GM10847 (cell line): ENCODE measurements at regions not wholly inside any gene's neighbourhood (a gene's known extent, or its start where the extent isn't known, plus 50 kb on each side); places are given as distances from the start of the nearest gene placed in this dataset.

ENCODE experiments used
- POLR2A ChIP-seq: IDR thresholded peaks from 2 replicates; pipeline ENCODE4 v1.6.1; 2011; ENCODE audit not compliant: insufficient read length; ENCODE audit errors: extremely low read depth

DNA sequence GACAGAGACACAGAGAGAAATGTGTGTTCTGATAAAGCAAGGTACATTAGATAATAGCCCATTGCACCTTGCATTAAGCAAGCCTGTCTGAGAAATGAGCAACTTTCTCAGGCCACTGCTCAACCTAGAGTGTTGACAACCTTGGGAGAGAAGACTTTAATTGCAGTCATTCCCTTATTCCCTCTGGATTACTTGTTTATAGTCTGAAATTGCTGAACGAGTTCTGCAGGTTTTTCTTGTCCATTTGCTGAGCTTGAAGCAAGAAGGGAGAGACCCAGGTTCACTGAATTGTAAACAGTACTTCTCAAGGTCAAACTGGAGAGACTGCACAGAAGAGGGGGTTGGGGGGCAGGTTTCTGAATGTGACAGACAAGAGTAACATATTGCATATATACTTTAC is 159.4 kb upstream of the PLEKHG7 start:
- no peak for TF ChIP-seq POLR2A

DNA sequence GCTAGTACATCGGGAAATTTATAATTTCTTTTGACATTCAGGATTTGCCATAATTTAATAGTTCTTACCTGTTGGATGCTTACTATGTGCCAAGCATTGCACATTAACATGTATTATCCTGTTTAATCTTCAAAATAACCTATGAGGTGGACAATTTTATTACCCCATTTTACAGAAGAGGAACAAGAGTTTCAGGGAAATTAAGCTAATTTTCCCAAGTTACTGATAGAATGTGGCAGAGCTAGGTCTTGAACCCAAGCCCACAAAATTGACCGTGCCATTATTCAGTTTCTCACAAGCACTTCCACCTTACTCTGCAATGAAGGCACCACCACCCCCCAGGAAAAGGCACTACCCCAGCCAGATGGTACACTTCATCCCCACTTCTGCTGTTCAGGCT is 161.1 kb upstream of the PLEKHG7 start:
- no peak for TF ChIP-seq POLR2A

DNA sequence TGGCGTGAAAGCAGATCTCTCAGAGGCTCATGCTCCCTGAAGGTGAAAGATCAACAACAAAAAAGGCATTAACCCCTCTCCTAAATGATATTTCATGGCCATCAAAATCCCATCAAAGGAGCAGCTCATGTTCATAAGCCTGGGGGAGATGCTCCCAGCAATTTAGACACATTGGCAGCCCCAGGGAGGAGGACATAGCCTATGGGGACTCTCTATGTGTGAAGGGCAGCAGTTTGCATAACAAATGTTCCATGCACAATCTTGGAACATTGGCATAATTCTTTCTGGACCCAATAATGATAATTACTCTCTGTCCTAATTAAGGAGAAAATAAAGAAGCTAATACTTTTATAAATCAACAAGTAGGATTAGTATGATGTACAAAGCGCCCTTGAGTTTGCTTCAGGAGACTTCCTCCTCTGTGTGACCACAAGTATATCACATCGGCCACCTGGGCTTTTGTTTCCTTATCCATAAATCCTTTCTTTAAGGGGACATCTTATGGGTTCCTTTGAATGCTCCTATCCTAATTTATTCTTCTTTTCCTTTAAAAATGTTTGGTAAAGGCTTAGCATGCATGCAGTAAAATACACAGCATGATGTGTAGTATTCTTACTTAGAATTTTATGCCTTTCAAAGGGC is 161.9 kb upstream of the PLEKHG7 start:
- TF ChIP-seq POLR2A, result no peak

DNA sequence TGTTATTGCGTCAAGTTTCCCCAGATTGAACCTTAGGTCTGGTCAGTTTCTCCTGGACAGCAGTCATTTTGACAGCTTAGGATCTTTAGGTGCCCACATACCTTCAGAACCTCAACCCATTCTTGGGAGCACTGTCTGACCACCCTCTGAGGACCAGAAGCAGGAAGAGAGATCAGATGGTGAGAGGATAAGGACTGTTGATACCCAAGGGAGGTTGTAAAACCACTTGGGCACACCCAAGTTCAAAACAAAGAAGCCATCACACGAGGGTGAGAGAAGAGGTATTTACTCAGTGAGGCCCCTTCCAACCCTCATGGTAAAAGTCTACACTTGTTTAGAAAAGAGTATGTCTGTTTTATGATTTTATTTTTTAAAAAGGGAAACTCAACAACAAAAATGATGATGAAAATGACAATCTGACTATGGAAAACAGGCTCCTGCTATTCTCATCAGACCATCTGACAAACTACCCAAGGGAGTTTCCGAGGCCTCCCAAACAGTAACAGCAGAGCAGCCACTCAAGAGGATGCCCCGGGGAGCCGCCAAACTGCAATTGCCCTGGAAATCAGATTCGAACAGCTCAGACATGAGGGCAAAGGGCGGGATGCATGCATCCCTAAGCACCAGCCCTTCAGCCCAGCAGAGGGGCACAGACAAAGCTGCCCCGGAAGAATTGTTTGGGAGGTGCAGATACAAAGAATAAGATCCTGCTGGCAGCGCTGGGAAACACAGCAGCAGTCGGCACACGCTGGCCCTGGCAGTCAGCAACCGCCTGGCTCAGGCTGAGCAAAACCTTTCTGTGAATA is 162.6 kb upstream of the PLEKHG7 start:
- no peak for TF ChIP-seq POLR2A

DNA sequence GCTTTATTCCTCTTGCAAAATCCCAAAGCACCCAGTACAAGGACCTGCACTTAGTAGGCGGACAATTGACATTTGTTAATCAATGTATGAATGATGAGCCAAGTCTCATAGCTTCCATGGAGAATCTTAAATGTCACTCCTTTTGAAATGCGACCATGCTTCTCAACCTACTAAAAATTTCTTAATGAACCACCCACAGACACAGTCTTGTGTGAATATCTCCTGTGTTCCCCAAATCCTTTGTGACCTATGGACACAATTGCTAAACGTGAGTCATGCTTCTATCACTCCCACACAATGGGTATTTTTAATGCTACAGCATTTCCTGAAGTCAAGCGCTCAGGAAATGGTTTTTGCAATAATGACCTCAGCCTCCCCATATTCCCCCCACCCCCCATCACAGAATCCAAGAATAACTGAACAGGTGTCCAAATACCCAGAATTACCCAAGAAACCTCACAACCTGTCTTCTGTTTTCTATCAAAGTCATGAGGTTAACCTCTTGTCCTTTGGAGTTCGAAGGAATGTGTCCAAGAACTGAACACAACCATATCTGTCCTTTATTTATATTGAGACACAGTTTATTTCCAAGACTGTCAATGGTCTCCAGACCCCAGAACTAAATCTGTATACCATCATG is 163.6 kb upstream of the PLEKHG7 start:
- TF ChIP-seq POLR2A, result no peak

DNA sequence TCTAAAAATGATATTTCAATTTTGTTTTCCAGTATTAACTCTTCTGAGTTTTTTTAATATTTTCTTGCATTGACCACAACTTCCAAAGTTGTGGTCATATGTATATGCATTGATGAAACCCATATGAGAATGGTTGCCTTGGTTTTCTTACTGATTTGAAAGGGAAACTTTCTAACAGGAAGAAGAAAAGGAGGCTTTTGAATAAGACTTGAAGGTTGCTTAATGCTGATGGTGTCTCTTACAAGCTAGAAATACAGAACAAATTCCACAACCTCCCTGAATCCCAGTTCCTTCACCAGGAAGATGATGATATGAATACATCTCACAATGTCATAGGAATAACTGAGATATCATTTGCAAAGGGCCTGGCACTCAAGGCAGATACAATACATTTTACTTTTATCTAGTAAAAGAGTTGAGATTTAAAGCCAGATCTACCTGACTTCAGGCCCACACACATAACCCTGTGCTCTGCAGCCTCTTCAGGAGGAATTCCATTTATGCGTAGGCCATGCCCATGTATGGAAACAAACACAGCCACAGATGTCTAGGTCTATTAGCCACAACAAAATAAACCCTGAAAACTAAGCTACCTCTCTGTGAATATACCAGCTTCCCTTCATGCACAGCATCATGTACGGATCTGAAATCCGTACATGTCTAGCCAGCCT is 165.4 kb upstream of the PLEKHG7 start:
- TF ChIP-seq POLR2A, result no peak

DNA sequence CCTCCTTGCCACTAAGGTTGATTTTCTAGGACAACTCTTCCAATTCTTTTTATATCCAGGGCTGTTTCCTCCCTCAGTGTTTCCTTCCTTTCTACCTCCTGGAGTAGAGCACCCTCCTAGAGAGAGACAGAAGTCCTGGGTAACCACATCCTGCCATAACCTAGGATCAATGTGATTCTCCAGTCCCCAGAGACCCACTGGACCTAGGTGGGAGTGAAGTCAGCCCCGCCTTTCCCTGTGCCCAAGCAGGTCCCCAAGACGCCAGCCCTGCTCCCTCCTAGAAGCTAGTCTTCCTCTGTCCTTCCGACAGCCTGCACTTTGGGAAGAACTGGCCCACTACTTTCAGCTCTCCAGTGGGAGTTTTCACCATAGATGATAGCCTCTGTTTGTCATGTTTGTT is 166.8 kb upstream of the PLEKHG7 start:
- TF ChIP-seq POLR2A, result no peak

DNA sequence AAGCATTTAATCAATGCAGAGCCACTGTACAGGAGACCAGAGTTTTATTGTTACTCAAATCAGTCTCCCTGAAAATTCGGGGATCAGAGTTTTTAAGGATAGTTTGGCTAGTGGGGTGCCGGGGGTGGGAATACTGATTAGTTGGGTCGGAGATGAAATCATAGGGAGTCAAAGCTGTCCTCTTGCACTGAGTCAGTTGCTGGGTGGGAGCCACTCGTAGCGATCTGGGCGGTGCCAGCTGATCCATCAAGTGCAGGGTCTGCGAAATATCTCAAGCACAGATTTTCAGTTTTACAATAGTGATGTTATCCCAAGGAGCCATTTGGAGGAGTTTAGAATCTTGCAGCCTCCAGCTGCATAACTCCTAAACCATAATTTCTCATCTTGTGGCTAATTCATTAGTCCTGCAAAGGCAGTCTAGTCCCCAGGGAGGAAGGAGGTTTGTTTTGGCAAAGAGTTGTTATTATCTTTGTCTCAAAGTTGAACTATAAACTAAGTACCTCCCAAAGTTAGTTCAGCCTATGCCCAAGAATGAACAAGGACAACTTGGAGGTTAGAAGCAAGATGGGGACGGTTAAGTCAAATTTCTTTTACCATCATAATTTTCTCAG is 169.4 kb upstream of the PLEKHG7 start:
- no peak for TF ChIP-seq POLR2A

DNA sequence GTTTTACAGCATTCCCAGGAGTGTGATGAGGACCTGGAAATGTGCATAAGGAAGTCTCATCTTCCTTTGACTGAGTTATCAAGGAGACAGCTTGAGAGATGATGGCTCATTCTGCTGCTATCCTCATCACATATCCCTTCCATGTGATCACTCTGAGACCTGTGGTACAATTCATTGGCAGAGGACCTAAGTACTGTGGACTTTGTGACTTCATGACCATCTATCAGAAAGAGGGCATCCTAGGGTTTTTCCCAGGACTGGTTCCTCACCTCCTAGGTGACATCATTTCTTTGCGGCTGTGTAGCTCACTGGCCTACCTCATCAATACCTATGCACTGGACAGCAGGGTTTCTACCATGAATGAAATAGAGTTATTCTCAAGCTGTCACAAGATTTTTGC is 172.1 kb upstream of the PLEKHG7 start:
- no peak for TF ChIP-seq POLR2A

DNA sequence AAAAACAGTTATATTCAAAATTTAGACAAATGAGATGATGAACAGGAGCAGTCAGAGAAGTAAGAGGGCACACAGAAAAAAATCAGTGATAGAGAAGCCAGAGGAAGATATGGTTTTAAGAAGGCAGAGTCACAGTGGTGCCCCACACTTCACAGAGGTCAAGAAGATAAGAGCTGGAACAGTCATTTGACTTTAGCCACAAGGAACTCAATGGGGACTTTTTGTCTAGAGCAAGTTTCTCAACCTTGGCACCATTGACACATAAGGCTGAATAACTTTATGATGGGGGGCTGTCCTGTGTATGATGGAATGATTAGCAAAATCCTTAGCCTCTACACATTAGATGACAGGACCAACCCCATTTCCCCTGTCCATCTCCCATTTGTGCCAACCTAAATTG is 172.8 kb upstream of the PLEKHG7 start:
- no peak for TF ChIP-seq POLR2A

DNA sequence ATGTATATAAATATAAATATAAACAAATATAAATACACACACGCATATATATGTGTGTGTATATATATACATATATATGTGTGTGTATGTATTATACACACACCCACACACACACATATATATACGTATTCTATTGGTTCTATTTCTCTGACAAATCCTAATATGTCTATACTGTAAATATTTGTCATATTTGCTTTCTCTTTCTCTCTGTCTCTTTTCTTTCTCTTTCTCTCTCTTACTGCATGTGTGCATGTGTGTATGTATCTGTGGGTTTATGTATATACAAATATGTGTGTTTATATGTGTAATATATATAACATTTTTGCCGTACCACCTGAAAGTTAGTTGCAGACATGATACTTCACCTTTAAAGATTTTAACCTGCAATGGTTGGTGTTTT is 174.2 kb upstream of the PLEKHG7 start:
- no peak for TF ChIP-seq POLR2A

DNA sequence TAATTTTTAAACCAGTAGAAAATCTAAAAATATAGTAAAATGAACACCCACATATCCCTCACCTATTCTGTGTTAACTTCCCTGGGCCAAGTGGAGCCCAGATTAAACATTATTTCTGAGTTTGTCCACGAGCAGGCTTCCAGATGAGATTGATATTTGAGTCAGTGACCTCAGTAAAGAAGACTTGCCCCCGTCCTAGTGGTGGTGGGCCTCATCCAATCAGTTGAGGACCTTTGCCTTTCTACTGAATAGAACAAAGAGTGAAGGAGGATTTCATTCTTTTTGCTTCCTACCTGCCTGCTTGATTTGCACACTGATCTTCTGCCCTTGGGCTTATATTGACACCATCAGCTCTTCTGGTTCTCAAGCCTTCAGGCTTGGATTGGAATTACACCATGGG is 174.7 kb upstream of the PLEKHG7 start:
- no peak for TF ChIP-seq POLR2A

DNA sequence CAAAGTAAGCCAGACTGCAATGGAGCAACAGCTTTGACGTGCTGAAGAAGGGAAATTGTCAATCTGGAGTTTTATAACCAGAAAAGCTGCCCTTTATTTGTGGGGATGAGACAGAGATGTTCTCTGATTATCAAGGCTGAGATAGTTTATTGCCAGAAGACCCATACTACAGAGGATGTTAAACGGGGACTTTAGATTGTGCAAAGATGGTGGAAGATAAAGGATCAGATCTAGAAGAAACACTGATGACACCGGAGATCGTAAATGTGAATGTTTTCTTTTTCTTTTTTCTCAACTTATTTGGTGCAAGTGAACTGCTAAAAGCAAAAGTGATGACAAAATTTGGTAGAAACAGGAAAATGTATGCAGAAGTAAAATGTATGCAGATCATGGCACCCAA is 178.3 kb upstream of the PLEKHG7 start:
- no peak for TF ChIP-seq POLR2A

DNA sequence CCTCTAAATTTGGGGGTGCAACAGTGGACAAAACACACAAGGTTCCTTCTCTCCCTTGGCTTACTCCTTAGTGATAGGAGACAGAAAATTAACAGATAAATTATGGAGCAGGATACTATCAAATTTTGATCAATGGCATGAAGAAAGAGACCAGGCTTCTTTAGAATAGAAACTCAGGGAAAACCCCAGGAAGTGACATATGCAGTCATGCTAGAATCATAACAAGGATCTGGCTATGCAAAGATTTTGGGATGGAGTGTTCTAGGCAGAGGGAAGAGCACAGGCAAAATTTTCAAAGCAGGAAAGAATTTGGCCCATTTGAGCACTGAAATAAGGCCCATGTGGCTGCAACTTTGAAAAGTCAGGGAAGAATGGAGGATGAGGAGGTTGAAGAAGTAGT is 182.3 kb upstream of the PLEKHG7 start:
- no peak for TF ChIP-seq POLR2A

DNA sequence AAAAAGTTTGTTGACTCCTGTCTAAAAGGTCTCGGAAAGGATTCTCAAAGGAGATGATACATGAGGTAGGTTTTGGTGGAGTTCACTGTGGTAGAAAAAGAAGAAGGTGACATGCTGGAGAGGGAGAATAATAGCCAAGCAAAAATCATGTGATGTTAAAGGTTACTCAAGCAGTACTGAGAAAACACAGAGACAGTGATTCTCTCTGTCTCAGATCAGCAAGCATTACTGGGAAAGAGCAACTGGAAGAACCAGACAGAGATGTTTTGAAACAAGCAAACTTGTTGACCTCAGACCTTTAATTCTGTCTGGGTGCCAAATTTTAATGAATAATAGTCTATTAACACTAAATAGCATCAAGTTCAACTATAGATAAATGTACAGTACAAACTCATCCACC is 183.5 kb upstream of the PLEKHG7 start:
- TF ChIP-seq POLR2A, result no peak
